D721Med (cell line): ENCODE measurements at regions not wholly inside any gene's neighbourhood (a gene's known extent, or its start where the extent isn't known, plus 50 kb on each side); places are given as distances from the start of the nearest gene placed in this dataset.

ENCODE experiments used
- DNase-seq: peaks from one replicate; pipeline ENCODE4 v3.0.0; 2011; ENCODE audit warnings: low spot score; ENCODE audit not compliant: insufficient read length
- FAIRE-seq: peaks from 2 replicates; lab custom pipeline; 2011; peaks lifted over from hg19 to GRCh38; lab: Jason Lieb, UNC
- TF ChIP-seq, protein P1 (sequence below): IDR thresholded peaks from 2 replicates; pipeline ENCODE4 v1.5.1; 2012; ENCODE audit warnings: mild to moderate bottlenecking, control low read depth; ENCODE audit not compliant: insufficient read depth; ENCODE audit errors: missing control alignments

DNA sequence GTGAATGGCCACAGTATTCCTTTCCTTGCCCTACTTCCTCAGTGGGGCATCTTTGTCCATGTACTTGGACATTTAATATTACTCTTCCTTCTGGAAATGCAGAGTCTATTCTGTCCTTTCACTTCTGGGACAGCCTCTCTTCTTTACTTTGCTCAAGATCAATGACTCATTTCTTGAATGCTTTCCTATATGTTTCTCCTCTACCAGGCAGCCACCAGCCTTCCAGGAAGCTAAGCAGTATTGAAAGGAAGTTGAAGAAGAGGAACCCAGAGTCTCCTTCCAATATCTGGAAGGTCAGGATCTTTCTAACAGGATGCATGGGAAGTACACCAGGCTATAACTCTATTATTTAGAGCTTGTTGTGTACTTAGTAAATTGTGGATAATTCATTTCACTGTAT, 182.8 kb downstream of the CD47 start:
- no peak for FAIRE-seq
- DNase-seq = no peak
- TF ChIP-seq, protein P1, sequence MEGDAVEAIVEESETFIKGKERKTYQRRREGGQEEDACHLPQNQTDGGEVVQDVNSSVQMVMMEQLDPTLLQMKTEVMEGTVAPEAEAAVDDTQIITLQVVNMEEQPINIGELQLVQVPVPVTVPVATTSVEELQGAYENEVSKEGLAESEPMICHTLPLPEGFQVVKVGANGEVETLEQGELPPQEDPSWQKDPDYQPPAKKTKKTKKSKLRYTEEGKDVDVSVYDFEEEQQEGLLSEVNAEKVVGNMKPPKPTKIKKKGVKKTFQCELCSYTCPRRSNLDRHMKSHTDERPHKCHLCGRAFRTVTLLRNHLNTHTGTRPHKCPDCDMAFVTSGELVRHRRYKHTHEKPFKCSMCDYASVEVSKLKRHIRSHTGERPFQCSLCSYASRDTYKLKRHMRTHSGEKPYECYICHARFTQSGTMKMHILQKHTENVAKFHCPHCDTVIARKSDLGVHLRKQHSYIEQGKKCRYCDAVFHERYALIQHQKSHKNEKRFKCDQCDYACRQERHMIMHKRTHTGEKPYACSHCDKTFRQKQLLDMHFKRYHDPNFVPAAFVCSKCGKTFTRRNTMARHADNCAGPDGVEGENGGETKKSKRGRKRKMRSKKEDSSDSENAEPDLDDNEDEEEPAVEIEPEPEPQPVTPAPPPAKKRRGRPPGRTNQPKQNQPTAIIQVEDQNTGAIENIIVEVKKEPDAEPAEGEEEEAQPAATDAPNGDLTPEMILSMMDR = no peak

DNA sequence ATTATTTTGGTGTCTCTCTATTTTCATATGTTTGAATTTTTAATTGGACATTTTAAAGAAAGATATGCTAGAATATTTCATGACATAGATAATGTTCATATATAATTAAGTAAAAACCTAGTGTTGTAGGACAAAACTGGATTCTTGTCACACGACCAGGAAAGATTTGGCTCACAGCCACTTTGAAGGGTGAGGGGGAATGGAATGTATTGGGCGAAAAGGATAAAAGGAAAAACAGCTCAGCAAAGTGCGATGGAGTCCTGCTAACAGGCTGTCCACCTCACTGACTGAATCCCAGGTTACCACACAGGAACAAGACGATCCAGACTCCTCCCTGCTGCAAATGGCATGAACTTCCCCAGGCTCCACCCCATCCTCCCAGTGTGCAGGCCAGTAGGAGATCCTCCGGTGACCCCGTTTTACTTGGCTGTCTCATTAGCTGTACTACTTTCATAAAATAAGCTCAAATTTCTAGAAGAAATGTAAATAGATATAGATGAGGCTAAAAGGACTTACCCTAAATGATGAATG, 186.2 kb downstream of the CD47 start:
- DNase-seq (no peak), FAIRE-seq (no peak)
- TF ChIP-seq, protein P1 = no peak

DNA sequence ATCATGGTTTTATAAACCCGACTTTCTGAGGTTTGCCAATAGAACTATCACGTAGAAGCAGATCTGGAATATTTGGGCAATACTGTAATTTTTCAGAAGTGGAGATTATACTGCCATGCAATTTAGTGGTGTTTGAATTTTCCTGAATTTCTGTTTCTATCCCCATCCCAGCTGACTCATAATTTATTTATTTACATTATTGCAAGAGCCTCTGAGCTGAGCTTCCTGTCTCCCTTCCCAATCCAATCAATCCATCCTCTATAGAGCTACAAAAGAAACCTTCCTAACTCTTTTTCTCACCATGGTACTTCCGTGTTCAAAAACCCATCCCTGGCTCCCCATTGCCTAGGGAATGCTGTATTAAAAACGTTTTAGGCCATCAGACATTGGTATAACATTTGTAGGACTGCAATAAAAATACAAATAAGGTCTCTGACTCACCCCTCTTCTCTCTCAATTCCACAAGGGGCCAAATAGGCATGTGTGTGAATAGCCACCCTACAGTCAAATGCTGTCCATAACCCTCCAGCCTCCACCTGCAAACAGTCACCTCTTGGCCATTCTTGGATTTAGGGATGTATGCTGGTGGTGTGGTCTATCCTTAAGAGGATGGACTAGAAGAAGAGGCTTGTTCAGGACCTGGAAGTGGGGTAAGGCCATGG, 190.7 kb downstream of the CD47 start:
- FAIRE-seq (no peak), DNase-seq (no peak)
- TF ChIP-seq, protein P1 = no peak

DNA sequence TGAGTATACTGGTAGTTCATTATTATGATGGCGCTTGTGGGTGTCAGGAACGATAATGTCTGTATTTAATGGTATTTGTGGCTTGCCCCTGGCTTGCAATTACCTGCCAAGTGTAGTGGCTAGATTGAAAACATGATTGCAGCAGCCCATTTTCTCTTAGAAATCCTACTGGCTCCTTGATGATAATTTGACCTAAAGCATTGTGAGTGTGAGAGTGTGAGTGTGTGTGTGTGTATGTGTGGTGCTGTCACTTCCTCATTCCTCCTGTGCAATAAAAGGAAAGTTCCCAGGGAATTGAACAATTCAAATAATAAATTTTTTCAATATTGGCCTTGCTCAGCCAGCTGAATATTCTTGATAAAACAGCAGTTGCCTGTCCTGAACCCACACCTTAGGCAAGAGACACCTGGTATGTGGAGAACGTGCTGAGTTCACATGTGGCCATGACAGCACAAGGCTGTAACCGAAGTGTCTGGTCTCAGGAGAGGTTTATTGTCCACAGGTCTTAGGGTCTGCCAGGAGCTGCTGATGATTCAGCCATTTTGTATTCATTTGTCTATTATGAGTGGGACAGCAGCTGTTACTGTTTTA, 193.3 kb downstream of the CD47 start:
- no peak for FAIRE-seq
- DNase-seq = no peak
- TF ChIP-seq, protein P1 = no peak

DNA sequence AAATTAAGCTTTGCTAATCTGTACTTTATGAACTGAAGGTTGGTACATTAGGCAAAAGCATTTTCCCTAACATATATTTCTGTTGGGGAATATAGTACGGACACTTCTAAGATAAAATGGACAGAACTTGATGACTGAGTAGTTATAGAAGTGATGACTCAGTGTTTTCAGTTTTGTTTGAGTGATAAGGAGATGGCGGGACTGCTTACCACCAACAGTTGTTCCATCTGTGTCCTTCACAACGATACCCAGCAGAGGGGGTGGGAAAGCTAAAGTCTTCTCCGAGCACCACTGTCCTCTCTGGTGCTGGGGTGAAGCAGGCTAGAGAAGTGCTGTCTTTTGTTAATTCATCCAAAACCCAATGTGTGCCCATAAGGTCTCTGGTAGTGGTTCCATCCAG, 195.8 kb downstream of the CD47 start:
- FAIRE-seq (no peak), DNase-seq (no peak)
- TF ChIP-seq, protein P1 = no peak

DNA sequence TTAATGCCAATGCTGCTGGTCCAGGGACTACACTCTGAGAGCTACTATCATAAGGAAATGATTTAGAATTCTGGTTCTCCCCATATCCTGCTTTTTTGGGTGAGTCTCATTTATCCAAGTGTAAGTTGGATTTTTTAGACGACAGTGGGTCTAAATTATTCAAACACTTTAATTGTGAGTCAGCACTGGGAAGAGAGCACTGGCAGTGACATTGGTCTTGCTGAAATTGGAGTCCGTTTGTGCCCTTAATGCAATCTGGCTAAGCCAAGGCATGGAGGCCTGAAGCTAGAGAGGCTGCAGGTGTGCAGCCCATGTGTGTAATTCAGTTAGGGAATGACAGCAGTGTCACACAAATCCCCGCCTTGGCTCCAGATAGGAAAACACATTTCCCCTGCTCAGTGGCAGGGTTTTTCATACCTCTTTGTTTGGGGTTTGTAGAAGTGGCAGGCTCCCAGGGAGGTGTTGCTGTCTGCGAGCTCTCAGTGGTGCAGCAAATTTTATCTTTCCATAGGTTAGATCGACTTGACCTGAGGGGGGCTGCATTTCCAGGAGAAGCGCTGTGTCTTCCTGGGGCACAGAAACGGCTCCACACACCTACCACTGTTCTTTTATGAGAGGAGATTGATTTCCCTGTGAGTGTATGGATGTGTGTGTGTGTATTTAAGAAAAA, 197.7 kb downstream of the CD47 start:
- no peak for FAIRE-seq
- TF ChIP-seq, protein P1 = no peak
- DNase-seq = no peak
